ENCODE measurements at regions not wholly inside any gene's neighbourhood (a gene's known extent, or its start where the extent isn't known, plus 50 kb on each side); places are given as distances from the start of the nearest gene placed in this dataset.

DNA sequence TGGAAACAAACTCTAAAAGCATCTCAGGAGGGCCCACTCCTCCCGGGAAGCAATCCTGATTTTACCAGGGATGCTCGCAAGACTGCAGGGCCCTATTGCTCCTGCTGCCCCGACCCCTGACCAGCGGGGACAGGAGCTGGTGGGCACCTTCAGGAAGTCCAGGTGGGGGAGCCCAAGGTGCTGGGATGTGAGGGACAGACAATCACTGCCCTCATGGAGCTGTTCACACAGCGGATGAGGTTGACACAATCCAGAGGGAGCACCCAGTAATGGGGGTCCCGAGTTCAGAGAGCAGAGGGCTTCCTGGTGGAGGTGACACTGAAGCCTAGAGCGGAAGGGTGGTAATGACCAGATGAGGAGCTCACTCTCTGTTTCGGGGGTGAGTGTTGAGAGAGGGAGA is 126.2 kb downstream of the FOXL1 start:
- H3K27ac ChIP-seq (ENCODE audit: low read depth in 2 of 2, low read length in 2 of 2), result no peak overlapping the region
- H3K4me1 ChIP-seq (ENCODE audit: control insufficient read depth in 2 of 3, insufficient read depth in 2 of 3, low read depth in 1 of 3, low read length in 3 of 3), result no peaks in the 10 kb centered on the region
- no peak overlapping the region for H3K4me3 ChIP-seq (ENCODE audit: low read length in 3 of 3)
- no peak for TF ChIP-seq CTCF (IDR thresholded peaks at IDR 0.05; ENCODE audit: borderline replicate concordance, extremely low read depth, insufficient read depth)
- DNase-seq, result no peak
- FAIRE-seq, result no peak
- no peak overlapping the region for H3K9ac ChIP-seq (ENCODE audit: low read length in 3 of 3)
- intact Hi-C loops (cut with DNase I), result no loop called here
- H3K27me3 ChIP-seq (ENCODE audit: control insufficient read depth, insufficient read depth, low read length), result no peaks in the 10 kb centered on the region
- H3K9me3 ChIP-seq (ENCODE audit: control insufficient read depth in 2 of 3, insufficient read depth in 1 of 3, low read length in 3 of 3), result no peaks in the 10 kb centered on the region
- H3K36me3 ChIP-seq (ENCODE audit: control insufficient read depth in 2 of 3, insufficient read depth in 3 of 3, low read length in 3 of 3), result no peaks in the 10 kb centered on the region

DNA sequence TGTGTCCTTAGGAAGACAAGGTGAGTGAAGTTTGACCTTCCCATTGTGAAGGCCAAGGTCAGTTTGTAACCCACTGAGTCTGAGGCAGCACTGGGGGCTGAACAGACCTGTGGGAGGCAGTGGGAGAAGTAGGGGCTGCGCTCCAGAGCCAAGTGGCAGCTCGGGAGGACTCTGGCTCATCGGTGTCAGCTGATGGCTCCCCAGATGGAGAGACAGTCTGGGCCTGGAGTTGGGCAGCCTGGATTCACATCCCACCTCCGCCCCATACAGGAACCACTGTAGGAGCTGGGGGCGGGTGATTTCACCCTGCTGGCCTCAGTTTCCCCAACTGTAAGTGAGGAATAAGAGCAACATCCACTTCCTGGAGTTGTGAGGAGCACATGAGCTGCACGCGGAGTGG is 128.4 kb downstream of the FOXL1 start:
- Histone ChIP-seq H3K9ac (ENCODE audit: low read length in 3 of 3) (no peak overlapping the region), H3K27me3 (ENCODE audit: control insufficient read depth, insufficient read depth, low read length) (no peaks in the 10 kb centered on the region), H3K4me1 (ENCODE audit: control insufficient read depth in 2 of 3, insufficient read depth in 2 of 3, low read depth in 1 of 3, low read length in 3 of 3) (no peaks in the 10 kb centered on the region), H3K36me3 (ENCODE audit: control insufficient read depth in 2 of 3, insufficient read depth in 3 of 3, low read length in 3 of 3) (no peaks in the 10 kb centered on the region), H3K27ac (ENCODE audit: low read depth in 2 of 2, low read length in 2 of 2) (no peak overlapping the region), H3K9me3 (ENCODE audit: control insufficient read depth in 2 of 3, insufficient read depth in 1 of 3, low read length in 3 of 3) (no peaks in the 10 kb centered on the region), H3K4me3 (ENCODE audit: low read length in 3 of 3) (no peak overlapping the region)
- DNase-seq (no peak), FAIRE-seq (no peak)
- intact Hi-C loops (cut with DNase I), result no loop called here
- no peak for TF ChIP-seq CTCF (IDR thresholded peaks at IDR 0.05; ENCODE audit: borderline replicate concordance, extremely low read depth, insufficient read depth)

- Histone ChIP-seq H3K9ac (ENCODE audit: low read length in 3 of 3) (no peak overlapping the region), H3K27me3 (ENCODE audit: control insufficient read depth, insufficient read depth, low read length) (no peaks in the 10 kb centered on the region), H3K4me3 (ENCODE audit: low read length in 3 of 3) (no peak overlapping the region), H3K4me1 (ENCODE audit: control insufficient read depth in 2 of 3, insufficient read depth in 2 of 3, low read depth in 1 of 3, low read length in 3 of 3) (no peaks in the 10 kb centered on the region), H3K27ac (ENCODE audit: low read depth in 2 of 2, low read length in 2 of 2) (no peak overlapping the region), H3K36me3 (ENCODE audit: control insufficient read depth in 2 of 3, insufficient read depth in 3 of 3, low read length in 3 of 3) (no peaks in the 10 kb centered on the region), H3K9me3 (ENCODE audit: control insufficient read depth in 2 of 3, insufficient read depth in 1 of 3, low read length in 3 of 3) (no peaks in the 10 kb centered on the region)
- DNase-seq, result no peak
- TF ChIP-seq CTCF (IDR thresholded peaks at IDR 0.05; ENCODE audit: borderline replicate concordance, extremely low read depth, insufficient read depth), result no peak
- intact Hi-C loops (cut with DNase I), result no loop called here
- FAIRE-seq, result no peak
These were observed 128.8 kb downstream of the FOXL1 start for GRCh38 chr16:86707171-86707570.

DNA sequence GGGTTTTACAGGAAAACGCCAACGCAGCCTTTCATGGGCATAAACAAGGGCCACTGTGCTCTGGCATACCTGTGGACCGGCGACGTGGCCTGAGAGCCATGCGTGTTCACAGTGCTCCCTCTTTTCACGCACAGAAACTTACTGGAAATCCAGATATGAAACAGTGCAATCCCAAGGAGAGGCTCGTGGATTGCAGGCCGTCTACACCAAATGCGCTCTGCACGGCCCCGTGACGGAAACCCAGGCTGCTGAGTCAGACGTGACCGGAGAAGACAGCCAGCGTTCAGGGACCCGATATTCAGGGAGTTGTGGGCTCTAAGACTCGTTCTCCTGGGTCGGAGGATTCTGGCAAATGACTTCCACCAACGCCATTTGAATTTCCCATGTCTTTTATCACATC is 129.2 kb downstream of the FOXL1 start:
- DNase-seq, result no peak
- no peak for FAIRE-seq
- intact Hi-C loops (cut with DNase I), result no loop called here
- no peaks in the 10 kb centered on the region for H3K4me1 ChIP-seq (ENCODE audit: control insufficient read depth in 2 of 3, insufficient read depth in 2 of 3, low read depth in 1 of 3, low read length in 3 of 3)
- no peaks in the 10 kb centered on the region for H3K27me3 ChIP-seq (ENCODE audit: control insufficient read depth, insufficient read depth, low read length)
- H3K27ac ChIP-seq (ENCODE audit: low read depth in 2 of 2, low read length in 2 of 2), result no peak overlapping the region
- no peaks in the 10 kb centered on the region for H3K36me3 ChIP-seq (ENCODE audit: control insufficient read depth in 2 of 3, insufficient read depth in 3 of 3, low read length in 3 of 3)
- no peak for TF ChIP-seq CTCF (IDR thresholded peaks at IDR 0.05; ENCODE audit: borderline replicate concordance, extremely low read depth, insufficient read depth)
- no peak overlapping the region for H3K9ac ChIP-seq (ENCODE audit: low read length in 3 of 3)
- no peaks in the 10 kb centered on the region for H3K9me3 ChIP-seq (ENCODE audit: control insufficient read depth in 2 of 3, insufficient read depth in 1 of 3, low read length in 3 of 3)
- H3K4me3 ChIP-seq (ENCODE audit: low read length in 3 of 3), result no peak overlapping the region

Measured in kidney (tissue), 13 donors.